Uterus (tissue), 3 donors: ENCODE measurements at regions not wholly inside any gene's neighbourhood (a gene's known extent, or its start where the extent isn't known, plus 50 kb on each side); places are given as distances from the start of the nearest gene placed in this dataset.

Source experiments
- DNase-seq, 2 donors: peaks; one replicate each; pipeline ENCODE4 v3.0.0-alpha.2; 2019 to 2020
- H3K27ac ChIP-seq, 2 donors: fragments of 200-600 bp; sonication (generic); 1 replicate in 1 of 2; 2 replicates in 1 of 2; pipeline ENCODE4 v1.5.1; 2016 to 2018
- H3K27me3 ChIP-seq, 2 donors: fragments of 200-600 bp; sonication (generic); one replicate each; pipeline ENCODE4 v1.5.1; 2018 to 2019; ENCODE audit warnings: control low read depth in 1 of 2
- H3K36me3 ChIP-seq, 2 donors: fragments of 200-600 bp; sonication (generic); one replicate each; pipeline ENCODE4 v1.5.1; 2019; ENCODE audit warnings: control low read depth in 1 of 2
- H3K4me1 ChIP-seq, 2 donors: fragments of 200-600 bp; sonication (generic); one replicate each; pipeline ENCODE4 v1.5.1; 2018 to 2019; ENCODE audit warnings: control low read depth in 1 of 2
- H3K4me3 ChIP-seq, 2 donors: fragments of 200-600 bp; sonication (generic); 1 replicate in 1 of 2; 2 replicates in 1 of 2; pipeline ENCODE4 v1.5.1; 2018 to 2019; ENCODE audit warnings: mild to moderate bottlenecking in 1 of 2
- H3K9me3 ChIP-seq, 2 donors: fragments of 200-600 bp; sonication (generic); one replicate each; pipeline ENCODE4 v1.5.1; 2019; ENCODE audit warnings: control low read depth in 1 of 2
- POLR2A ChIP-seq, 2 donors: fragments of 450-650 bp; IDR thresholded peaks; one replicate each; pipeline ENCODE4 v1.6.1; 2016; ENCODE audit warnings: antibody characterized with exemption in 2 of 2, mild to moderate bottlenecking in 1 of 2, moderate library complexity in 1 of 2
- intact Hi-C: fragments of 100-400 bp; cut with DNase I; formaldehyde crosslinking; loops from one replicate; pipeline ENCODE4 v1.15.1; 2023; ENCODE audit warnings: low total_unique reads
- TF ChIP-seq, protein P1 (sequence below), 4 experiments: fragments of 200-600 bp in 2 of 4; fragments of 450-650 bp in 2 of 4; sonication (generic) in 2 of 4; IDR thresholded peaks; one replicate each; pipeline ENCODE4 v1.5.1; 2016 to 2019; ENCODE audit warnings: antibody characterized with exemption in 4 of 4, mild to moderate bottlenecking in 2 of 4, moderate library complexity in 1 of 4
- donor health status: DM: yes; HTN: yes; CAD: no.

DNA sequence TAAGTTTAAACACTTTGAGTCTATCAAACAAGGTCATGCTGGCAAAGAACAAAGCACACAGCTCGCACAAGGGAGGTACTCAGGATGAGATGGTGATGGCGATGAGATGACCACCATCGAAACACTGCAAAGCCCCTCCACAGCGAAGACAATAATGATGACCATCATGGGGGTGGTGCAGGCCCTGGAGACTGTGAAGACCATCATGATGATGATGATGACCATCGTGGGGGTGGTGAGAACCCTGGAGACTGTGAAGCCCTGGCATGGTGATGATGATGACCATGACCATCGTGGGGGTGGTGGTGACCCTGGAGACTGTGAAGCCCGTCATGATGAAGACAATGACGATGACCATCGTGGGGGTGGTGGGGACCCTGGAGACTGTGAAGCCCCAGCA, 81.6 kb upstream of the SALL3 start:
- intact Hi-C loops = no loop called here

DNA sequence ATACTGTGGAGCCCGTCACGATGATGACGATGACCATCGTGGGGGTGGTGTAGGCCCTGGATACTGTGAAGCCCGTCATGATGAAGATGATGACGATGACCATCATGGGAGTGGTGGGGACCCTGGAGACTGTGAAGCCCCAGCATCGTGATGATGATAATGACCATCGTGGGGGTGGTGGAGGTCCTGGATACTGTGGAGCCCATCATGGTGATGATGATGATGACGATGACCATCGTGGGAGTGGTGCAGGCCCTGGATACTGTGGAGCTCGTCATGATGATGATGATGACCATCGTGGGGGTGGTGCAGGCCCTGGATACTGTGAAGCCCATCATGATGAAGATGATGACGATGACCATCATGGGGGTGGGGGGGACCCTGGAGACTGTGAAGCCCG, 81.0 kb upstream of the SALL3 start:
- Histone ChIP-seq H3K27ac (no peak overlapping the region), H3K27me3 (no peaks in the 10 kb centered on the region), H3K4me1 (no peaks in the 10 kb centered on the region), H3K4me3 (no peak overlapping the region), H3K36me3 (no peaks in the 10 kb centered on the region), H3K9me3 (no peaks in the 10 kb centered on the region)
- DNase-seq = no peak
- no peak for TF ChIP-seq POLR2A (IDR thresholded peaks at IDR 0.05)
- TF ChIP-seq, protein P1, sequence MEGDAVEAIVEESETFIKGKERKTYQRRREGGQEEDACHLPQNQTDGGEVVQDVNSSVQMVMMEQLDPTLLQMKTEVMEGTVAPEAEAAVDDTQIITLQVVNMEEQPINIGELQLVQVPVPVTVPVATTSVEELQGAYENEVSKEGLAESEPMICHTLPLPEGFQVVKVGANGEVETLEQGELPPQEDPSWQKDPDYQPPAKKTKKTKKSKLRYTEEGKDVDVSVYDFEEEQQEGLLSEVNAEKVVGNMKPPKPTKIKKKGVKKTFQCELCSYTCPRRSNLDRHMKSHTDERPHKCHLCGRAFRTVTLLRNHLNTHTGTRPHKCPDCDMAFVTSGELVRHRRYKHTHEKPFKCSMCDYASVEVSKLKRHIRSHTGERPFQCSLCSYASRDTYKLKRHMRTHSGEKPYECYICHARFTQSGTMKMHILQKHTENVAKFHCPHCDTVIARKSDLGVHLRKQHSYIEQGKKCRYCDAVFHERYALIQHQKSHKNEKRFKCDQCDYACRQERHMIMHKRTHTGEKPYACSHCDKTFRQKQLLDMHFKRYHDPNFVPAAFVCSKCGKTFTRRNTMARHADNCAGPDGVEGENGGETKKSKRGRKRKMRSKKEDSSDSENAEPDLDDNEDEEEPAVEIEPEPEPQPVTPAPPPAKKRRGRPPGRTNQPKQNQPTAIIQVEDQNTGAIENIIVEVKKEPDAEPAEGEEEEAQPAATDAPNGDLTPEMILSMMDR (IDR thresholded peaks at IDR 0.05) = no peak
- intact Hi-C loops = no loop called here

More for the DNA sequence above, 81.6 kb upstream of the SALL3 start:
- TF ChIP-seq, protein P1 (IDR thresholded peaks at IDR 0.05) = no peak
- no peak for TF ChIP-seq POLR2A (IDR thresholded peaks at IDR 0.05)
- no peak overlapping the region for H3K27ac ChIP-seq
- H3K27me3 ChIP-seq = no peaks in the 10 kb centered on the region
- H3K9me3 ChIP-seq = no peaks in the 10 kb centered on the region
- no peak overlapping the region for H3K4me3 ChIP-seq
- no peak for DNase-seq
- no peaks in the 10 kb centered on the region for H3K36me3 ChIP-seq
- no peaks in the 10 kb centered on the region for H3K4me1 ChIP-seq

DNA sequence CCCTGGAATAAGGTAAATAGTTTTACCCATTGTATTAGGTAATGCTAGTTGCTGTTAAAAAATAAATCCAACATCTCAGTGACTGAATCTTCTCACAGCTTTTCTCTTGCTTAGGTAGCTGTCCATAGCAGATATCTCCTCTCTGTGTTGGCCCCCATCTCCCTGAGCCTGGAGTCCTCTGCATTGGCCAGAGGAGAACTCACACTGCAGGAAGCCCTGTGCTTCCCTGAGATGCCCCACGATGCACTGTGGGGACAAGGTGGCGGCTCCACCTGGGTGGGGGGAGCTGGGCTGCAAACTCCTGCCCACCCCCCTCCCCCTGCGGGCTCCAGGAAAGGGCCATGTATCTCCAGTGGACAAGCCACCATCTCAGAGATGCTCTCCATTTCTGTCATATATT, 80.4 kb upstream of the SALL3 start:
- H3K27ac ChIP-seq = no peak overlapping the region
- H3K9me3 ChIP-seq = no peaks in the 10 kb centered on the region
- H3K4me3 ChIP-seq = no peak overlapping the region
- H3K4me1 ChIP-seq = no peaks in the 10 kb centered on the region
- DNase-seq = no peak
- H3K27me3 ChIP-seq = no peaks in the 10 kb centered on the region
- intact Hi-C loops = no loop called here
- TF ChIP-seq, protein P1 (IDR thresholded peaks at IDR 0.05) = no peak
- no peak for TF ChIP-seq POLR2A (IDR thresholded peaks at IDR 0.05)
- H3K36me3 ChIP-seq = no peaks in the 10 kb centered on the region

DNA sequence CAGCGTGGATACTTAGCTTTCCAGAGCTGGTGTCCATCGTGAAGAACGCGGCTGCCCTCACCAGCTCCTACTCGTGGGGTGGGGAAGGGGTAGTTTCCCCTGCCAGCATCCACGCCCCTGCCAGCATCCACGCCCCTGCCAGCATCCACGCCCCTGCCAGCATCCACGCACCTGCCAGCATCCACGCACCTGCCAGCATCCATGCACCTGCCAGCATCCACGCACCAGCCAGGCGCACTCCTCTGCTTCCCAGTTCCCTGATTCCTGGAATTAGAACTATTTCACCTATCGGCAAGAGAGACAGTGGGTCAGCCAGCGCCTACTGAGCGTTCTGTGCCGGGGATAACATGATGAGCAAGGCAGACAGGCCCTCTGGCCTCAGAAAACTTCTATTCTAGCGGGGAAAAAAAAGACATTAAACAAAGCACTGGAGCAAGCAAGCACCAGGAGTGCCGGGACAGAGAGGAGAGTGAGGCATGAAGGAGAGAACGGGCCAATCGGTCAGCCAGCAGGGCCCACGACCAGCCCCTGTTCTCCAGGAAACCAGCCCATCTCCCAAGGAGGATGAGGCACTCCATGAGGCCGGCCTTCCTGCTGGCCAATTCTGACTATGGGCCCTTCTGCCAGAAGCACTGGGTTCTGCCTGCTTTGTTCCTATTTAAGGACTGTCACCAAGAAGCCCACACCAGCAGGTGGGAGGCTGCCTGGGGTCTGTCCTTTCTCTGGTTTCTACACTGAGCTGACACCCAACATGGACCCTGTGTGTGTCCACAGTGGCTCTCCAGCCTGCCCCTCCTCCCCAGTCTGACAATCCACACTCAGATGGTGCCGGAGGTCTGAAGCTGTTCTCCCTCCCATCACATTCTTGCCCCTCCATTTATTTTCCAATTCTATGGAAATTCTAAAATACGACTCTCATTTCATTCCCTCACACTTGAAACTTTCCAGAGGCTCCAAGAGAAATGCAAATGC, 78.4 kb upstream of the SALL3 start:
- TF ChIP-seq, protein P1 (IDR thresholded peaks at IDR 0.05) = no peak
- no peak for TF ChIP-seq POLR2A (IDR thresholded peaks at IDR 0.05)
- Histone ChIP-seq H3K9me3 (no peaks in the 10 kb centered on the region), H3K36me3 (no peaks in the 10 kb centered on the region), H3K4me1 (no peaks in the 10 kb centered on the region), H3K27ac (no peak overlapping the region), H3K4me3 (no peak overlapping the region), H3K27me3 (no peaks in the 10 kb centered on the region)
- intact Hi-C loops = no loop called here
- no peak for DNase-seq
